Neural progenitor cell (in vitro differentiated cells): ENCODE measurements at regions not wholly inside any gene's neighbourhood (a gene's known extent, or its start where the extent isn't known, plus 50 kb on each side); places are given as distances from the start of the nearest gene placed in this dataset.
A peak's percentile ranks its signal among the peaks of the same experiment; 100 is the strongest.

Experiments
- DNase-seq: peaks from one replicate; pipeline ENCODE4 v3.0.0-alpha.2; 2016; ENCODE audit warnings: low spot score
- H2AFZ ChIP-seq: fragments of 200-600 bp; sonication (generic); replicated peaks from 2 replicates; pipeline ENCODE4 v1.6.1; 2016; ENCODE audit warnings: antibody characterized with exemption
- H3F3A ChIP-seq: fragments of 200-600 bp; sonication (generic); 2 replicates; pipeline ENCODE4 v1.6.1; 2016; ENCODE audit warnings: antibody characterized with exemption, low read depth
- H3K27ac ChIP-seq: fragments of 200-600 bp; sonication (generic); 2 replicates; pipeline ENCODE4 v1.5.1; 2016; ENCODE audit warnings: mild to moderate bottlenecking
- H3K27me3 ChIP-seq: fragments of 200-600 bp; sonication (generic); 2 replicates; pipeline ENCODE4 v1.6.1; 2016; ENCODE audit warnings: mild to moderate bottlenecking, moderate library complexity
- H3K36me3 ChIP-seq: fragments of 200-600 bp; sonication (generic); 2 replicates; pipeline ENCODE4 v1.5.1; 2016
- H3K4me1 ChIP-seq: fragments of 200-600 bp; sonication (generic); 2 replicates; pipeline ENCODE4 v1.6.1; 2016; ENCODE audit warnings: mixed run types
- H3K4me2 ChIP-seq: fragments of 200-600 bp; sonication (generic); 2 replicates; pipeline ENCODE4 v1.6.1; 2016
- H3K4me3 ChIP-seq: fragments of 200-600 bp; sonication (generic); 2 replicates; pipeline ENCODE4 v1.5.1; 2016
- H3K79me2 ChIP-seq: fragments of 200-600 bp; sonication (generic); 2 replicates; pipeline ENCODE4 v1.6.1; 2016; ENCODE audit warnings: low read depth
- H3K9ac ChIP-seq: fragments of 200-600 bp; sonication (generic); 2 replicates; pipeline ENCODE4 v1.6.1; 2016
- H3K9me3 ChIP-seq: fragments of 200-600 bp; sonication (generic); 2 replicates; pipeline ENCODE4 v1.5.1; 2016; ENCODE audit warnings: low read depth
- H4K20me1 ChIP-seq: fragments of 200-600 bp; sonication (generic); 2 replicates; pipeline ENCODE4 v1.6.1; 2016; ENCODE audit warnings: low read depth
- H3K27ac Mint-ChIP-seq: 3 replicates; pipeline ENCODE4 v1.8.0; 2021; ENCODE audit warnings: mixed read lengths
- H3K27me3 Mint-ChIP-seq: 2 replicates; pipeline ENCODE4 v1.8.0; 2022; ENCODE audit warnings: low read depth, mild to moderate bottlenecking, inconsistent platforms, moderate library complexity, mixed read lengths; ENCODE audit not compliant: insufficient read depth
- H3K36me3 Mint-ChIP-seq: 3 replicates; pipeline ENCODE4 v1.8.0; 2021; ENCODE audit warnings: mixed read lengths
- H3K4me1 Mint-ChIP-seq: 3 replicates; pipeline ENCODE4 v1.8.0; 2021; ENCODE audit warnings: mixed read lengths
- H3K4me3 Mint-ChIP-seq: 3 replicates; pipeline ENCODE4 v1.8.0; 2021; ENCODE audit warnings: mild to moderate bottlenecking, moderate library complexity, mixed read lengths
- H3K9me3 Mint-ChIP-seq: 3 replicates; pipeline ENCODE4 v1.8.0; 2020; ENCODE audit warnings: mixed read lengths
- CTCF ChIP-seq: fragments of 200-600 bp; sonication (generic); IDR thresholded peaks from 2 replicates; pipeline ENCODE4 v1.5.1; 2017; ENCODE audit warnings: antibody characterized with exemption, mild to moderate bottlenecking
- EZH2 ChIP-seq: fragments of 200-600 bp; sonication (generic); IDR thresholded peaks from 2 replicates; pipeline ENCODE4 v1.6.1; 2017; ENCODE audit warnings: antibody characterized with exemption, mild to moderate bottlenecking, moderate library complexity
- EZH2phosphoT487 ChIP-seq: fragments of 200-600 bp; sonication (generic); IDR thresholded peaks from 2 replicates; pipeline ENCODE4 v1.6.1; 2017; ENCODE audit warnings: antibody characterized with exemption

GRCh38 chr2:193294371-193294770 lies 1099.6 kb upstream of the TMEFF2 start:
- H3K4me1 ChIP-seq = no peaks in the 10 kb centered on the region
- no peak overlapping the region for H3K9ac ChIP-seq
- Mint-ChIP-seq H3K27ac (no peak overlapping the region), H3K9me3 (no peaks in the 10 kb centered on the region), H3K36me3 (no peaks in the 10 kb centered on the region), H3K27me3 (peaks cover 3% of the 10 kb centered on the region), H3K4me1 (no peaks in the 10 kb centered on the region), H3K4me3 (no peak overlapping the region)
- no peaks in the 10 kb centered on the region for H3K27me3 ChIP-seq
- H2AFZ ChIP-seq = no peak overlapping the region
- DNase-seq = no peak
- no peaks in the 10 kb centered on the region for H3K36me3 ChIP-seq
- no peaks in the 10 kb centered on the region for H4K20me1 ChIP-seq
- no peaks in the 10 kb centered on the region for H3F3A ChIP-seq
- H3K4me3 ChIP-seq = no peak overlapping the region
- H3K79me2 ChIP-seq = no peaks in the 10 kb centered on the region
- no peaks in the 10 kb centered on the region for H3K9me3 ChIP-seq
- TF ChIP-seq EZH2phosphoT487 = no peak
- H3K4me2 ChIP-seq = no peak overlapping the region
- no peak overlapping the region for H3K27ac ChIP-seq

GRCh38 chr2:193279361-193279760 lies 1084.6 kb upstream of the TMEFF2 start:
- no peaks in the 10 kb centered on the region for H3K4me1 Mint-ChIP-seq
- Histone ChIP-seq H3K27me3 (no peaks in the 10 kb centered on the region), H2AFZ (no peak overlapping the region), H3K27ac (no peak overlapping the region), H3K9me3 (no peaks in the 10 kb centered on the region), H3K4me2 (no peak overlapping the region), H3K36me3 (no peaks in the 10 kb centered on the region), H3K4me1 (no peaks in the 10 kb centered on the region), H3F3A (no peaks in the 10 kb centered on the region), H3K4me3 (no peak overlapping the region), H3K9ac (no peak overlapping the region), H4K20me1 (no peaks in the 10 kb centered on the region), H3K79me2 (no peaks in the 10 kb centered on the region)
- TF ChIP-seq EZH2 (no peak), CTCF (no peak), EZH2phosphoT487 (no peak)
- no peak overlapping the region for H3K27ac Mint-ChIP-seq
- H3K27me3 Mint-ChIP-seq = peaks cover 2% of the 10 kb centered on the region
- no peak overlapping the region for H3K4me3 Mint-ChIP-seq
- H3K36me3 Mint-ChIP-seq = no peaks in the 10 kb centered on the region
- DNase-seq = no peak
- no peaks in the 10 kb centered on the region for H3K9me3 Mint-ChIP-seq

GRCh38 chr2:193276988-193277387 lies 1082.3 kb upstream of the TMEFF2 start:
- H3K27me3 ChIP-seq = no peaks in the 10 kb centered on the region
- H3K4me1 Mint-ChIP-seq = no peaks in the 10 kb centered on the region
- H3K36me3 ChIP-seq = no peaks in the 10 kb centered on the region
- no peaks in the 10 kb centered on the region for H3K9me3 ChIP-seq
- H3K4me3 Mint-ChIP-seq = no peak overlapping the region
- no peaks in the 10 kb centered on the region for H3K9me3 Mint-ChIP-seq
- H3K4me2 ChIP-seq = no peak overlapping the region
- no peak overlapping the region for H3K4me3 ChIP-seq
- no peaks in the 10 kb centered on the region for H3K36me3 Mint-ChIP-seq
- H3K27ac Mint-ChIP-seq = no peak overlapping the region
- no peaks in the 10 kb centered on the region for H3K79me2 ChIP-seq
- no peaks in the 10 kb centered on the region for H3K27me3 Mint-ChIP-seq
- no peaks in the 10 kb centered on the region for H3F3A ChIP-seq
- H3K27ac ChIP-seq = no peak overlapping the region
- TF ChIP-seq CTCF = no peak
- no peak for TF ChIP-seq EZH2phosphoT487
- TF ChIP-seq EZH2 = no peak
- H4K20me1 ChIP-seq = no peaks in the 10 kb centered on the region
- H3K4me1 ChIP-seq = no peaks in the 10 kb centered on the region
- no peak for DNase-seq
- H2AFZ ChIP-seq = peak overlapping the region; percentile 63
- H3K9ac ChIP-seq = no peak overlapping the region

DNA sequence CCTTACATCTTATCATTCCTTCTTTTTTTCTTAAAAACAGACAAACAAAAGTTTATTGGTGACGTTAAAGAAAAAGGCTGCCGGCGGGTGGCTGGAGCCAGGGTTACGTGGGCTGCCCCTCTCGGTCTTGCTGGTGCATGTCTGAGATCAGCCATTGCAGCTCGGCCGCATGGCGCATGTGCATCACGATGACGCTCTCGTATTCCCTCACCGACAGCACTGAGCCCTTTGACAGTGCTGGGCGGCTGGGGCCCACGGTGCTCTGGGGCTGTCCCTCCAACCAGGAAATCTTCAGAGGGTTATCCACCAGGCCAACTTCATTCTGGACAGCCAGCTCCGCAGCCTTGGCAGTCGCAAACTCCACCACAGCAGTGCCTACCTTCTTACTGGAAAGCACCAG lies 1081.8 kb upstream of the TMEFF2 start:
- Histone ChIP-seq H3K4me3 (no peak overlapping the region), H4K20me1 (no peaks in the 10 kb centered on the region), H3F3A (no peaks in the 10 kb centered on the region), H3K9me3 (no peaks in the 10 kb centered on the region), H3K27me3 (no peaks in the 10 kb centered on the region), H3K27ac (no peak overlapping the region), H3K9ac (no peak overlapping the region), H3K79me2 (no peaks in the 10 kb centered on the region), H2AFZ (no peak overlapping the region), H3K36me3 (no peaks in the 10 kb centered on the region), H3K4me2 (no peak overlapping the region), H3K4me1 (no peaks in the 10 kb centered on the region)
- H3K4me3 Mint-ChIP-seq = no peak overlapping the region
- no peaks in the 10 kb centered on the region for H3K9me3 Mint-ChIP-seq
- no peaks in the 10 kb centered on the region for H3K36me3 Mint-ChIP-seq
- H3K27me3 Mint-ChIP-seq = no peaks in the 10 kb centered on the region
- no peaks in the 10 kb centered on the region for H3K4me1 Mint-ChIP-seq
- H3K27ac Mint-ChIP-seq = no peak overlapping the region
- no peak for TF ChIP-seq EZH2phosphoT487
- TF ChIP-seq CTCF = no peak
- TF ChIP-seq EZH2 = no peak
- DNase-seq = no peak
